Heart left ventricle (tissue), 13 donors: ENCODE measurements at regions not wholly inside any gene's neighbourhood (a gene's known extent, or its start where the extent isn't known, plus 50 kb on each side); places are given as distances from the start of the nearest gene placed in this dataset.

Experiments
- CTCF ChIP-seq, 12 donors: fragments of 200-600 bp; sonication (generic) in 4 of 12; IDR thresholded peaks; one replicate each; pipeline versions ENCODE4 v1.5.0 to v1.8.0; 2018 to 2022; ENCODE audit warnings: antibody characterized with exemption in 12 of 12, mild to moderate bottlenecking in 5 of 12
- POLR2A ChIP-seq, 2 donors: fragments of 450-650 bp; IDR thresholded peaks; one replicate each; pipeline ENCODE4 v1.6.1; 2017; ENCODE audit warnings: antibody characterized with exemption in 2 of 2, mild to moderate bottlenecking in 2 of 2, moderate library complexity in 2 of 2
- donor health status: ischemic (EF 13 %, LVEDD 7.1; RV severe dilation, severe dysfunction).
- donor health status: DM: no; HTN: yes; CAD: no.
- donor health status: DM: no; HTN: no; CAD: no.
- donor health status: ischemic (EF 25% LVEDD 6.9; RV normal size, moderate dysfunction).
- donor health status: ischemic (EF 25% LVEDD 5.7; RV mildly dilated, moderate dysfunction).
- donor health status: ischemic (EF 35%, LVEDD 5.7; RV mildly dilated, moderate dysfunction).
- donor health status: nonischemic (EF 11% LVEDD 7.7; RV severe dilation, severe dysfunction).
- donor health status: DM: yes; HTN: yes; CAD: no.
- donor health status: PGD.
- donor health status: ischemic (EF 29% LVEDD 5.4; RV normal size, mild dysfunction).
- donor health status: nonischemic (EF 23%, LVEDD 6.1; RV moderate dilation, normal function).

GRCh38 chr6:9862603-9863167, 552.2 kb downstream of the TFAP2A start:
- TF ChIP-seq CTCF (IDR thresholded peaks at IDR 0.05) (no peak), POLR2A (IDR thresholded peaks at IDR 0.05) (no peak)
